IMR-90 (cell line): ENCODE measurements at regions not wholly inside any gene's neighbourhood (a gene's known extent, or its start where the extent isn't known, plus 50 kb on each side); places are given as distances from the start of the nearest gene placed in this dataset.

ENCODE experiments used
- ATAC-seq: fragments of 200-7000 bp; cut with Tn5 transposase; 2 replicates; pipeline ENCODE4 v1.9.1; 2020; ENCODE audit warnings: low read depth, mild to moderate bottlenecking, moderate library complexity
- BruUV-seq: library from RNA; stranded (reverse); fragments of 400-500 nt; replicated peaks from 2 replicates; lab custom pipeline; 2021; lab: Mats Ljungman, UMichigan
- CTCF ChIA-PET: fragments of 300-600 bp; formaldehyde crosslinking; extraction: SDS; loops from one replicate; lab custom pipeline; 2021; ENCODE audit warnings: antibody characterized with exemption; lab: Yijun Ruan, JAX
- POLR2A ChIA-PET: fragments of 300-600 bp; sonication (Branson Sonifier 250); formaldehyde crosslinking; loops from one replicate; lab custom pipeline; 2022; ENCODE audit warnings: antibody characterized with exemption; ENCODE audit not compliant: unreplicated experiment; lab: Charles Lee
- DNase-seq: peaks from one replicate; pipeline ENCODE4 v3.0.0; 2013
- H2AFZ ChIP-seq: replicated peaks from 2 replicates; pipeline ENCODE3; 2013; ENCODE audit warnings: low read length, mild to moderate bottlenecking; ENCODE audit not compliant: poor library complexity
- H2AK5ac ChIP-seq: 2 replicates; pipeline ENCODE4 v1.6.1; 2013; ENCODE audit warnings: low read depth, low read length, inconsistent platforms
- H2AK9ac ChIP-seq: replicated peaks from 2 replicates; pipeline ENCODE3; 2013; ENCODE audit warnings: mild to moderate bottlenecking, low read depth, low read length, moderate library complexity; ENCODE audit not compliant: poor library complexity
- H2BK120ac ChIP-seq: 2 replicates; pipeline ENCODE4 v1.6.1; 2013; ENCODE audit warnings: low read depth, low read length, inconsistent platforms
- H2BK15ac ChIP-seq: 3 replicates; pipeline ENCODE4 v1.6.1; 2013; ENCODE audit warnings: low read depth, low read length, inconsistent platforms
- H2BK20ac ChIP-seq: 2 replicates; pipeline ENCODE4 v1.6.1; 2013; ENCODE audit warnings: low read depth, mild to moderate bottlenecking, inconsistent platforms, low read length, moderate library complexity
- H2BK5ac ChIP-seq: 2 replicates; pipeline ENCODE4 v1.6.1; 2013; ENCODE audit warnings: mild to moderate bottlenecking, low read depth, low read length, inconsistent platforms; ENCODE audit not compliant: poor library complexity, severe bottlenecking
- H3K14ac ChIP-seq: replicated peaks from 2 replicates; pipeline ENCODE4 v1.6.1; 2013; ENCODE audit warnings: low read depth, low read length, inconsistent platforms
- H3K18ac ChIP-seq: 2 replicates; pipeline ENCODE4 v1.6.1; 2013; ENCODE audit warnings: low read depth, low read length, control low read depth
- H3K23ac ChIP-seq: 2 replicates; pipeline ENCODE4 v1.6.1; 2013; ENCODE audit warnings: low read depth, low read length, inconsistent platforms
- H3K27ac ChIP-seq: 2 replicates; pipeline ENCODE4 v1.5.1; 2013; ENCODE audit warnings: mild to moderate bottlenecking, control low read depth, low read length; ENCODE audit not compliant: insufficient read depth
- H3K27me3 ChIP-seq: 2 replicates; pipeline ENCODE4 v1.6.1; 2013; ENCODE audit warnings: low read length; ENCODE audit not compliant: control insufficient read depth, insufficient read depth
- H3K36me3 ChIP-seq: 2 replicates; pipeline ENCODE4 v1.6.1; 2013; ENCODE audit warnings: low read length, mixed read lengths; ENCODE audit not compliant: control insufficient read depth, insufficient read depth
- H3K4ac ChIP-seq: 2 replicates; pipeline ENCODE4 v1.6.1; 2013; ENCODE audit warnings: low read depth, low read length, inconsistent platforms
- H3K4me1 ChIP-seq: 2 replicates; pipeline ENCODE4 v1.6.1; 2013; ENCODE audit warnings: low read length, mixed read lengths; ENCODE audit not compliant: control insufficient read depth, insufficient read depth
- H3K4me2 ChIP-seq: 2 replicates; pipeline ENCODE4 v1.6.1; 2013; ENCODE audit warnings: low read depth, mild to moderate bottlenecking, control low read depth, low read length, moderate library complexity
- H3K4me3 ChIP-seq: 2 replicates; pipeline ENCODE4 v1.5.1; 2013; ENCODE audit warnings: low read depth, mild to moderate bottlenecking, control low read depth, low read length, moderate library complexity; ENCODE audit not compliant: insufficient read depth
- H3K56ac ChIP-seq: 2 replicates; pipeline ENCODE4 v1.6.1; 2013; ENCODE audit warnings: low read length, inconsistent platforms; ENCODE audit not compliant: insufficient read depth; ENCODE audit errors: extremely low read depth
- H3K79me1 ChIP-seq, 2 experiments: 2 replicates each; pipeline ENCODE4 v1.6.1; 2013; ENCODE audit warnings: low read length in 2 of 2, inconsistent platforms in 1 of 2, low read depth in 1 of 2
- H3K9ac ChIP-seq: 2 replicates; pipeline ENCODE4 v1.6.1; 2013; ENCODE audit warnings: low read depth, low read length, control low read depth
- H3K9me1 ChIP-seq: 2 replicates; pipeline ENCODE4 v1.6.1; 2013; ENCODE audit warnings: low read length, inconsistent platforms; ENCODE audit not compliant: insufficient read depth
- H3K9me3 ChIP-seq: 2 replicates; pipeline ENCODE4 v1.6.1; 2013; ENCODE audit warnings: low read length; ENCODE audit not compliant: control insufficient read depth, insufficient read depth
- H4K20me1 ChIP-seq: 2 replicates; pipeline ENCODE4 v1.6.1; 2013; ENCODE audit warnings: low read length, inconsistent platforms; ENCODE audit not compliant: insufficient read depth
- H4K5ac ChIP-seq: 2 replicates; pipeline ENCODE4 v1.6.1; 2013; ENCODE audit warnings: mild to moderate bottlenecking, low read depth, low read length, control low read depth
- H4K8ac ChIP-seq, 2 experiments: 2 replicates each; pipeline ENCODE4 v1.6.1; 2013; ENCODE audit warnings: low read depth in 2 of 2, low read length in 2 of 2, control low read depth in 1 of 2, inconsistent platforms in 1 of 2
- H4K91ac ChIP-seq: 2 replicates; pipeline ENCODE4 v1.6.1; 2013; ENCODE audit warnings: low read depth, low read length, inconsistent platforms; ENCODE audit not compliant: insufficient read depth
- FOS ChIP-seq: fragments of 150-350 bp; IDR thresholded peaks from 2 replicates; pipeline ENCODE4 v1.6.1; 2016; ENCODE audit warnings: low read depth, low read length
- RCOR1 ChIP-seq: IDR thresholded peaks from 2 replicates; pipeline ENCODE4 v1.6.1; 2012; ENCODE audit warnings: mild to moderate bottlenecking, low read length, improper control_type of control experiment; ENCODE audit not compliant: insufficient replicate concordance
- WGBS, 2 experiments: methylation state at CpG; one replicate each; pipeline versions ENCODE4 v1.1.5 to v1.1.7; 2013; ENCODE audit warnings: missing lambda C conversion rate in 2 of 2; ENCODE audit not compliant: insufficient read length in 1 of 2; ENCODE audit errors: extremely low coverage in 2 of 2; 5-methylcytosine and 5-hydroxymethylcytosine counted together
- dilution Hi-C: fragments of 300-500 bp; cut with HindIII; formaldehyde crosslinking; loops from one replicate; pipeline ENCODE4 v1.14.3; 2018; ENCODE audit warnings: low sequenced_read_pairs; ENCODE audit not compliant: unreplicated experiment
- in situ Hi-C: fragments of 300-500 bp; cut with MboI; formaldehyde crosslinking; loops from 3 replicates; pipeline ENCODE4 v1.14.3; 2019; ENCODE audit warnings: low sequenced_read_pairs, inconsistent platforms, mixed read lengths
- intact Hi-C: fragments of 100-400 bp; cut with micrococcal nuclease; formaldehyde crosslinking; loops from 2 replicates; pipeline ENCODE4 v1.10.0; 2022

DNA sequence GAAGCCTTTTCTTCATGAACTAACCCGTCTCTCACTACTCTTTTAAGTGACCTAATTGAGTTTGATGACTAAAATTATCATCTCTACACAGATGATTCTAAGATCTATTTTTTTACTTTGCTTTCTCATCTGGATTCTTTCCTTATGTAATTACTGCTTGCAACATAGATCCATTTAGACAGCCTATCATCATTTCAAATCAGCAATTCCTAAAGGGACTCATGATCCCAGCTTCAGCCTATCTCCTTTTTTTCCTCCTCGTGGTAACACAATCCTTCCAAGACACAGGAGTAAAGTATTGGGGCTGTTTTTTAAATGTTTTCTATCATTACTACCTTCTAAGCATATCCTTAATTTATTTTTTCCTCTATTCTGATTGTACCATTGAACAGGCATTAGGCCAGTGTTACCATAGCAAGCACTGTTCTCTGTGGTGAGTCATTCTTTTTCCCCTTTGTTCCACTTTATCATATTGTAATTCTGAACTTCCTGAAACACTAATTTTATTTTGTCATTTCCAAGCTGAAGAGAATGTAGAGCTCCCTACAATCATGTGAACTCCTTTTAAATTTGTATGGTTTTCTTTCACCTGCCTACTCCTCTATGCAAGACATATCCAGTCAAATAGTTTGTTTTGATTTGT, 190.4 kb upstream of the FAR2 start:
- ChIA-PET POLR2A (no interaction called here), CTCF (interaction anchor here (1.6 kb wide), 1 partner anchor 10 kb away, joined by 6 read pairs; no protein-coding TSS in a partner anchor)
- H3K18ac ChIP-seq = no peak overlapping the region
- no peak overlapping the region for H2BK120ac ChIP-seq
- in situ Hi-C loops = no loop called here
- no peak overlapping the region for H2BK15ac ChIP-seq
- no peaks in the 10 kb centered on the region for H3K36me3 ChIP-seq
- no peak overlapping the region for H3K23ac ChIP-seq
- H3K27me3 ChIP-seq = no peaks in the 10 kb centered on the region
- H3K14ac ChIP-seq = no peak overlapping the region
- no TSS peak for BruUV-seq
- no peak overlapping the region for H2AK5ac ChIP-seq
- no peak overlapping the region for H3K9ac ChIP-seq
- no peak overlapping the region for H2BK5ac ChIP-seq
- H3K79me1 ChIP-seq = no peaks in the 10 kb centered on the region
- H2BK20ac ChIP-seq = no peak overlapping the region
- no CpG with 5 or more reads among the region's 2 CpGs for WGBS, 2 experiments
- no peak overlapping the region for H3K4ac ChIP-seq
- no peak overlapping the region for H3K4me2 ChIP-seq
- H3K4me3 ChIP-seq = no peak overlapping the region
- DNase-seq = peak; percentile 49
- H3K4me1 ChIP-seq = peaks cover 1% of the 10 kb centered on the region; the same call in 1 of the 2 replicates
- H2AFZ ChIP-seq = no peak overlapping the region
- no peak for ATAC-seq
- H3K56ac ChIP-seq = no peak overlapping the region
- H3K27ac ChIP-seq = no peak overlapping the region
- H3K9me3 ChIP-seq = no peaks in the 10 kb centered on the region
- intact Hi-C loops = no loop called here
- H4K91ac ChIP-seq = no peak overlapping the region
- TF ChIP-seq RCOR1 = no peak
- 0 out of 2 replicates have a peak, but pooled peaks have one; percentile 12 for TF ChIP-seq FOS
- H4K20me1 ChIP-seq = no peaks in the 10 kb centered on the region
- no peak overlapping the region for H4K5ac ChIP-seq
- dilution Hi-C loops = no loop called here
- H3K9me1 ChIP-seq = no peaks in the 10 kb centered on the region
- no peak overlapping the region for H2AK9ac ChIP-seq
- H4K8ac ChIP-seq = no peak overlapping the region
